ENCODE measurements at regions not wholly inside any gene's neighbourhood (a gene's known extent, or its start where the extent isn't known, plus 50 kb on each side); places are given as distances from the start of the nearest gene placed in this dataset.

GRCh38 chrX:104330966-104331365 lies 76.2 kb upstream of the ESX1 start:
- Mint-ChIP-seq H3K27ac (no peak overlapping the region), H3K27me3 (ENCODE audit: low read depth) (no peaks in the 10 kb centered on the region; the same call in 1 of the 2 replicates), H3K9me3 (no peaks in the 10 kb centered on the region), H3K4me1 (no peaks in the 10 kb centered on the region), H3K36me3 (no peaks in the 10 kb centered on the region), H3K4me3 (no peak overlapping the region)
- DNase-seq (ENCODE audit: low spot score) (no peak), ATAC-seq (no peak)
- TF ChIP-seq MYBL2 (CRISPR knock-in tag; IDR thresholded peaks at IDR 0.05): no peak
- TF ChIP-seq GTF2I (CRISPR knock-in tag; conservative IDR thresholded peaks at IDR 0.05): no peak
- no peak for TF ChIP-seq ZMAT4 (CRISPR knock-in tag; IDR thresholded peaks at IDR 0.05)
- TF ChIP-seq ATF2 (CRISPR knock-in tag; IDR thresholded peaks at IDR 0.05; ENCODE audit: borderline replicate concordance, low read depth): no peak
- TF ChIP-seq ZNF138 (CRISPR knock-in tag; conservative IDR thresholded peaks at IDR 0.05): no peak
- no peak for TF ChIP-seq ZNF219 (CRISPR knock-in tag; IDR thresholded peaks at IDR 0.05; ENCODE audit: borderline replicate concordance)
- TF ChIP-seq TEAD4 (CRISPR knock-in tag; IDR thresholded peaks at IDR 0.05): no peak
- no peak for TF ChIP-seq CBFB (CRISPR knock-in tag; IDR thresholded peaks at IDR 0.05; ENCODE audit: low read depth)
- TF ChIP-seq KAT7 (CRISPR knock-in tag; IDR thresholded peaks at IDR 0.05; ENCODE audit: borderline replicate concordance): no peak
- no peak for TF ChIP-seq IRF1 (CRISPR knock-in tag; IDR thresholded peaks at IDR 0.05)
- TF ChIP-seq SMAD4 (CRISPR knock-in tag; IDR thresholded peaks at IDR 0.05): no peak
- TF ChIP-seq OVOL2 (CRISPR knock-in tag; IDR thresholded peaks at IDR 0.05; ENCODE audit: borderline replicate concordance): no peak
- no peak for TF ChIP-seq NFYB (CRISPR knock-in tag; conservative IDR thresholded peaks at IDR 0.05; ENCODE audit: low read depth)
- TF ChIP-seq E2F4 (CRISPR knock-in tag; IDR thresholded peaks at IDR 0.05; ENCODE audit: borderline replicate concordance, low read depth): no peak
- ChIA-PET CTCF (no interaction called here), POLR2A (interaction anchor here (0.7 kb wide), 1 partner anchor 10 kb away, joined by 5 read pairs; no protein-coding TSS in a partner anchor)

GRCh38 chrX:104329731-104330130 lies 75.0 kb upstream of the ESX1 start:
- H3K27me3 Mint-ChIP-seq (ENCODE audit: low read depth): no peaks in the 10 kb centered on the region; the same call in 1 of the 2 replicates
- CTCF ChIA-PET: no interaction called here
- TF ChIP-seq ZNF281 (CRISPR knock-in tag; IDR thresholded peaks at IDR 0.05): no peak
- TF ChIP-seq ELF4 (CRISPR knock-in tag; IDR thresholded peaks at IDR 0.05; ENCODE audit: low read depth): no peak
- TF ChIP-seq ZMAT4 (CRISPR knock-in tag; IDR thresholded peaks at IDR 0.05): no peak
- no peak for TF ChIP-seq ZNF396 (CRISPR knock-in tag; IDR thresholded peaks at IDR 0.05; ENCODE audit: borderline replicate concordance)
- TF ChIP-seq CDX4 (CRISPR knock-in tag; IDR thresholded peaks at IDR 0.05; ENCODE audit: borderline replicate concordance): no peak
- TF ChIP-seq ZNF317 (CRISPR knock-in tag; IDR thresholded peaks at IDR 0.05; ENCODE audit: borderline replicate concordance, low read depth): no peak
- no peak for TF ChIP-seq ARID4B (CRISPR knock-in tag; IDR thresholded peaks at IDR 0.05; ENCODE audit: borderline replicate concordance)
- TF ChIP-seq SMAD3 (CRISPR knock-in tag; IDR thresholded peaks at IDR 0.05; ENCODE audit: borderline replicate concordance): no peak
- TF ChIP-seq NFE2L1 (CRISPR knock-in tag; IDR thresholded peaks at IDR 0.05): no peak

More at GRCh38 chrX:104329731-104330130, 75.0 kb upstream of the ESX1 start:
- Mint-ChIP-seq H3K27ac (no peak overlapping the region), H3K4me1 (no peaks in the 10 kb centered on the region), H3K9me3 (no peaks in the 10 kb centered on the region), H3K4me3 (no peak overlapping the region), H3K36me3 (no peaks in the 10 kb centered on the region)
- no peak for ATAC-seq
- POLR2A ChIA-PET: no interaction called here
- no peak for DNase-seq (ENCODE audit: low spot score)
